ENCODE measurements at regions not wholly inside any gene's neighbourhood (a gene's known extent, or its start where the extent isn't known, plus 50 kb on each side); places are given as distances from the start of the nearest gene placed in this dataset.

- Mint-ChIP-seq H3K27ac (no peak overlapping the region), H3K27me3 (peaks cover 0 to 2% of the 10 kb centered on the region in 2 donors), H3K36me3 (no peaks in the 10 kb centered on the region), H3K9me3 (peaks cover 0 to 1% (median 0%) of the 10 kb centered on the region in 8 donors), H3K4me3 (no peak overlapping the region), H3K4me1 (no peaks in the 10 kb centered on the region)
- intact Hi-C loops (cut with micrococcal nuclease) = no loop called here
- Histone ChIP-seq H3K36me3 (ENCODE audit: insufficient read depth, low read length) (no peaks in the 10 kb centered on the region), H3K27me3 (ENCODE audit: insufficient read depth, low read length) (no peaks in the 10 kb centered on the region), H3K4me3 (ENCODE audit: low read length in 2 of 2) (no peak overlapping the region), H3K27ac (ENCODE audit: low read depth, low read length) (no peak overlapping the region), H3K9me3 (ENCODE audit: control insufficient read depth in 1 of 2, low read length in 2 of 2) (no peaks in the 10 kb centered on the region), H3K4me1 (ENCODE audit: insufficient read depth, low read length) (no peaks in the 10 kb centered on the region)
- no peak for DNase-seq
- ChIA-PET CTCF (ENCODE audit: partially characterized antibody) (interaction anchor here (1.6 kb wide), 1 partner anchor 746 kb away, joined by 3 read pairs; no protein-coding TSS in a partner anchor), POLR2A (ENCODE audit: partially characterized antibody) (no interaction called here)
Measured at GRCh38 chr5:39992617-39993202, 567.9 kb upstream of the DAB2 start.

DNA sequence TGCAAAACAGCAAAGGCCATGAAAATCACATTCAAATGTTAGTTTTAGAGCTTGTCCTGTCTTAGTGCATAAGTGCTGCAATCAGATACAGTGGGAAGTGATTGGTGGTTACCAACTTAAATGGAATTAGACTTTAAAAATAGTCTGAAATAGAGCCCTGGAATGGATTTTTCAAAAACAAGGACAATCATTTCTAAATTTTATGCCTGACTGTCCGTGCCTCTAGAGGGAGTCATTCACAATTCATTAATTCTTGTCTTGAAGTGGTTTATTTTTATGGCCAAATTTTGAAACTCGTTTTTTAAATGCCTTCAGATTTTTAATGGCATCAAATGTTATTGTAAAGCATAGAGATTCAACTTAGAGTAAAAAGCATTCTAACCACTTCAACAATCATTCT, 561.8 kb upstream of the DAB2 start:
- ChIA-PET POLR2A (ENCODE audit: partially characterized antibody) (no interaction called here), CTCF (ENCODE audit: partially characterized antibody) (no interaction called here)
- no peak overlapping the region for H3K4me3 Mint-ChIP-seq
- no peak overlapping the region for H3K27ac Mint-ChIP-seq
- H3K36me3 ChIP-seq (ENCODE audit: insufficient read depth, low read length) = no peaks in the 10 kb centered on the region
- no peaks in the 10 kb centered on the region for H3K4me1 ChIP-seq (ENCODE audit: insufficient read depth, low read length)
- DNase-seq = no peak
- intact Hi-C loops (cut with micrococcal nuclease) = no loop called here
- H3K36me3 Mint-ChIP-seq = no peaks in the 10 kb centered on the region
- peaks cover 4% of the 10 kb centered on the region for H3K27me3 ChIP-seq (ENCODE audit: insufficient read depth, low read length)
- H3K4me1 Mint-ChIP-seq = no peaks in the 10 kb centered on the region
- no peak overlapping the region for H3K27ac ChIP-seq (ENCODE audit: low read depth, low read length)
- peaks cover 0 to 2% of the 10 kb centered on the region in 2 donors for H3K27me3 Mint-ChIP-seq
- H3K4me3 ChIP-seq (ENCODE audit: low read length in 2 of 2) = no peak overlapping the region
- H3K9me3 ChIP-seq (ENCODE audit: control insufficient read depth in 1 of 2, low read length in 2 of 2) = no peaks in the 10 kb centered on the region
- H3K9me3 Mint-ChIP-seq = peaks cover 0 to 1% (median 0%) of the 10 kb centered on the region in 8 donors

DNA sequence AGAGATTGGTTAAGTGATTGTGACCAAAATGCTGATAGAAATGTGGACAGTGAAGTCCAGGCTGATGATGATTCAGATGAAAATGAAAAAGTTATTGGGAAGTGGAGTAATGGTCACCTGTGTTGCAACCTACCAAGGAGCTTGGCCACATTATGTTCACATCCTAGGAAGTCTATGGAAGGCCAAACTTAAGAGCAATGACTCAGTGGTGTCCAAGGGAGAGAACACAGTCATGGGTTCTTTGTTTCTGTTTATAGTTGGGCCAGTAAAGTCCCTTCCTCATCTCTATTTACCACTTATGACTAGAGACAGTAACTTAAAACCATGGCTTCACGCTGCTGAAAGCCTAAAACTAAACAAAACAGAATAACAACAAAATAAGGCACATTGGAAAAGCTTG, 555.3 kb upstream of the DAB2 start:
- H3K27me3 ChIP-seq (ENCODE audit: insufficient read depth, low read length) = peaks cover 4% of the 10 kb centered on the region
- no peak for DNase-seq
- intact Hi-C loops (cut with micrococcal nuclease) = no loop called here
- no peaks in the 10 kb centered on the region for H3K4me1 ChIP-seq (ENCODE audit: insufficient read depth, low read length)
- H3K9me3 Mint-ChIP-seq = peaks cover 0 to 2% (median 0%) of the 10 kb centered on the region in 8 donors
- ChIA-PET POLR2A (ENCODE audit: partially characterized antibody) (no interaction called here), CTCF (ENCODE audit: partially characterized antibody) (no interaction called here)
- H3K27me3 Mint-ChIP-seq = no peaks in the 10 kb centered on the region
- no peaks in the 10 kb centered on the region for H3K36me3 Mint-ChIP-seq
- H3K4me3 Mint-ChIP-seq = no peak overlapping the region
- no peaks in the 10 kb centered on the region for H3K9me3 ChIP-seq (ENCODE audit: control insufficient read depth in 1 of 2, low read length in 2 of 2)
- no peaks in the 10 kb centered on the region for H3K4me1 Mint-ChIP-seq
- no peaks in the 10 kb centered on the region for H3K36me3 ChIP-seq (ENCODE audit: insufficient read depth, low read length)
- H3K27ac Mint-ChIP-seq = peak overlapping the region in 1 of 7 donors; percentile 74
- no peak overlapping the region for H3K4me3 ChIP-seq (ENCODE audit: low read length in 2 of 2)
- H3K27ac ChIP-seq (ENCODE audit: low read depth, low read length) = no peak overlapping the region

DNA sequence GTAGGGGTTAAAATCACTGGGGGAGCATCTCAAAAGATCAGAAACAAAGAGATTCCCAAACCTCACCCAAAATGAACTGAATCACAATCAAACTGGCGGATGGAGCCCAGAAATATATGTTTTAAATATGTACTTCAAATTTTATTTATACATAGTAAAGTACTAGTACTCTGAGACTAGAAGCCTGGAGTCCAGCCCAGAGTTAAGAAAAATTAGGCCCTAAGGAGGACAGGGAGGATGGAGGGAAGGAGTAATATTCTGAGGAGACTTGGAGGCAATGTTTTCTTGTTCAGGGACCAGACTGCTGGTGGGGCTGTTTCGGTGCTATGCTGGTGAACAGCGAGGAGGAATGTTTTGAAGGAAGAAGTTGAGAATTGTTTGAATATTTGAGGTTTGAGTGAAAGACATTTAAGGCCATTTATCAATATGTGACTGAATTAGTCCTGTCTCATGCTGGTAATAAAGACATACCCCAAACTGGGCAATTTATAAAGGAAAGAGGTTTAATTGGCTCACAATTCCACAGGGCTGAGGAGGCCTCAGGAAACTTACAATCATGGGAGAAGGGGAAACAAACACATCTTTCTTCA, 552.4 kb upstream of the DAB2 start:
- no peak overlapping the region for H3K27ac ChIP-seq (ENCODE audit: low read depth, low read length)
- H3K27ac Mint-ChIP-seq = no peak overlapping the region
- DNase-seq = no peak
- H3K4me1 ChIP-seq (ENCODE audit: insufficient read depth, low read length) = no peaks in the 10 kb centered on the region
- H3K4me3 Mint-ChIP-seq = no peak overlapping the region
- no peaks in the 10 kb centered on the region for H3K9me3 ChIP-seq (ENCODE audit: control insufficient read depth in 1 of 2, low read length in 2 of 2)
- peaks cover 0 to 2% (median 0%) of the 10 kb centered on the region in 8 donors for H3K9me3 Mint-ChIP-seq
- POLR2A ChIA-PET (ENCODE audit: partially characterized antibody) = no interaction called here
- no peaks in the 10 kb centered on the region for H3K27me3 ChIP-seq (ENCODE audit: insufficient read depth, low read length)
- intact Hi-C loops (cut with micrococcal nuclease) = no loop called here
- no peaks in the 10 kb centered on the region for H3K4me1 Mint-ChIP-seq
- H3K27me3 Mint-ChIP-seq = no peaks in the 10 kb centered on the region
- H3K36me3 ChIP-seq (ENCODE audit: insufficient read depth, low read length) = no peaks in the 10 kb centered on the region
- H3K36me3 Mint-ChIP-seq = peaks cover 0 to 3% of the 10 kb centered on the region in 2 donors
- no peak overlapping the region for H3K4me3 ChIP-seq (ENCODE audit: low read length in 2 of 2)
- CTCF ChIA-PET (ENCODE audit: partially characterized antibody) = no interaction called here

- Histone ChIP-seq H3K36me3 (ENCODE audit: insufficient read depth, low read length) (no peaks in the 10 kb centered on the region), H3K4me1 (ENCODE audit: insufficient read depth, low read length) (no peaks in the 10 kb centered on the region), H3K9me3 (ENCODE audit: control insufficient read depth in 1 of 2, low read length in 2 of 2) (no peaks in the 10 kb centered on the region), H3K27ac (ENCODE audit: low read depth, low read length) (no peak overlapping the region), H3K4me3 (ENCODE audit: low read length in 2 of 2) (no peak overlapping the region), H3K27me3 (ENCODE audit: insufficient read depth, low read length) (no peaks in the 10 kb centered on the region)
- Mint-ChIP-seq H3K27me3 (peaks cover 0 to 3% of the 10 kb centered on the region in 2 donors), H3K27ac (no peak overlapping the region), H3K9me3 (peaks cover 0 to 2% (median 0%) of the 10 kb centered on the region in 8 donors), H3K4me1 (no peaks in the 10 kb centered on the region), H3K36me3 (peaks cover 0 to 3% of the 10 kb centered on the region in 2 donors), H3K4me3 (no peak overlapping the region)
- DNase-seq = no peak
- intact Hi-C loops (cut with micrococcal nuclease) = no loop called here
- POLR2A ChIA-PET (ENCODE audit: partially characterized antibody) = no interaction called here
- CTCF ChIA-PET (ENCODE audit: partially characterized antibody) = no interaction called here
Measured at GRCh38 chr5:39970117-39970798, 545.5 kb upstream of the DAB2 start.

DNA sequence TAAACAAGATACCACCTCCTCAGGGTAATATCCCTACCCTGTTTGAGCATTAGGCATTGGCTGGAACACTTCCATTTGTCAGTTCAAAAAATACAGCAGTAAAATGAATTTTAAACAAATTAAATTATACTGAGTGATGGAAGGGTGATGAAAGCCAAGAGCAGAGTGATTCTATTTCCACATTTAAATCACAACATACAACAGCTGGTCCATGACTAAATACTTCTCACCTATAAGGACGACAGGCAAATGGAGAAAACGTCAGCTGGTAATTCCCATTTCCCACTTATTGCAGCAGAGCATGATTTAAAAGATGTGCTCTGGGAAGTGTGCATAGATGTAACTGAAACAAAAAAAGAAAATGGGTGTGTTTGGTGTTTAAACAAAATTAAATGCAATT, 543.6 kb upstream of the DAB2 start:
- Histone ChIP-seq H3K27ac (ENCODE audit: low read depth, low read length) (no peak overlapping the region), H3K27me3 (ENCODE audit: insufficient read depth, low read length) (no peaks in the 10 kb centered on the region), H3K4me1 (ENCODE audit: insufficient read depth, low read length) (no peaks in the 10 kb centered on the region), H3K4me3 (ENCODE audit: low read length in 2 of 2) (no peak overlapping the region), H3K36me3 (ENCODE audit: insufficient read depth, low read length) (no peaks in the 10 kb centered on the region), H3K9me3 (ENCODE audit: control insufficient read depth in 1 of 2, low read length in 2 of 2) (no peaks in the 10 kb centered on the region)
- no peaks in the 10 kb centered on the region for H3K36me3 Mint-ChIP-seq
- peaks cover 0 to 2% (median 0%) of the 10 kb centered on the region in 8 donors for H3K9me3 Mint-ChIP-seq
- intact Hi-C loops (cut with micrococcal nuclease) = no loop called here
- H3K4me1 Mint-ChIP-seq = no peaks in the 10 kb centered on the region
- DNase-seq = no peak
- ChIA-PET POLR2A (ENCODE audit: partially characterized antibody) (no interaction called here), CTCF (ENCODE audit: partially characterized antibody) (no interaction called here)
- H3K27me3 Mint-ChIP-seq = peaks cover 0 to 3% of the 10 kb centered on the region in 2 donors
- no peak overlapping the region for H3K27ac Mint-ChIP-seq
- no peak overlapping the region for H3K4me3 Mint-ChIP-seq

GRCh38 chr5:39955156-39955555, 530.4 kb upstream of the DAB2 start:
- Histone ChIP-seq H3K36me3 (ENCODE audit: insufficient read depth, low read length) (no peaks in the 10 kb centered on the region), H3K27ac (ENCODE audit: low read depth, low read length) (no peak overlapping the region), H3K4me3 (ENCODE audit: low read length in 2 of 2) (no peak overlapping the region), H3K4me1 (ENCODE audit: insufficient read depth, low read length) (no peaks in the 10 kb centered on the region), H3K9me3 (ENCODE audit: control insufficient read depth in 1 of 2, low read length in 2 of 2) (no peaks in the 10 kb centered on the region), H3K27me3 (ENCODE audit: insufficient read depth, low read length) (no peaks in the 10 kb centered on the region)
- ChIA-PET CTCF (ENCODE audit: partially characterized antibody) (no interaction called here), POLR2A (ENCODE audit: partially characterized antibody) (no interaction called here)
- intact Hi-C loops (cut with micrococcal nuclease) = no loop called here
- Mint-ChIP-seq H3K36me3 (no peaks in the 10 kb centered on the region), H3K27me3 (no peaks in the 10 kb centered on the region), H3K4me1 (no peaks in the 10 kb centered on the region), H3K9me3 (peaks cover 0 to 3% (median 0%) of the 10 kb centered on the region in 8 donors), H3K4me3 (no peak overlapping the region), H3K27ac (no peak overlapping the region)
- DNase-seq = no peak
